GM12891 (cell line): ENCODE measurements at regions not wholly inside any gene's neighbourhood (a gene's known extent, or its start where the extent isn't known, plus 50 kb on each side); places are given as distances from the start of the nearest gene placed in this dataset.

ENCODE experiments used
- PAX5 ChIP-seq: IDR thresholded peaks from 2 replicates; pipeline ENCODE4 v1.6.1; 2011; ENCODE audit warnings: low read length, moderate library complexity, mild to moderate bottlenecking; ENCODE audit not compliant: insufficient read depth, severe bottlenecking
- POLR2A ChIP-seq: IDR thresholded peaks from 2 replicates; pipeline ENCODE4 v1.6.1; 2011; ENCODE audit warnings: low read depth, low read length, control low read depth
- TAF1 ChIP-seq: IDR thresholded peaks from 2 replicates; pipeline ENCODE4 v1.6.1; 2011; ENCODE audit warnings: low read depth, low read length, control low read depth

GRCh38 chr12:75739912-75740311, 228.5 kb upstream of the KRR1 start:
- TF ChIP-seq POLR2A (no peak), TAF1 (no peak), PAX5 (no peak)
